HG02870 (cell line): ENCODE measurements at regions not wholly inside any gene's neighbourhood (a gene's known extent, or its start where the extent isn't known, plus 50 kb on each side); places are given as distances from the start of the nearest gene placed in this dataset.
"Not testable (repeated sequence)": the region's sequence is repeated elsewhere in the genome, so short reads cannot be mapped to it uniquely, and the experiment has no call there.

Source experiments
- ATAC-seq: cut with Tn5 transposase; IDR thresholded peaks from one replicate; pipeline ENCODE4 v1.9.1; 2021; ENCODE audit warnings: mild to moderate bottlenecking, moderate library complexity; ENCODE audit not compliant: unreplicated experiment

DNA sequence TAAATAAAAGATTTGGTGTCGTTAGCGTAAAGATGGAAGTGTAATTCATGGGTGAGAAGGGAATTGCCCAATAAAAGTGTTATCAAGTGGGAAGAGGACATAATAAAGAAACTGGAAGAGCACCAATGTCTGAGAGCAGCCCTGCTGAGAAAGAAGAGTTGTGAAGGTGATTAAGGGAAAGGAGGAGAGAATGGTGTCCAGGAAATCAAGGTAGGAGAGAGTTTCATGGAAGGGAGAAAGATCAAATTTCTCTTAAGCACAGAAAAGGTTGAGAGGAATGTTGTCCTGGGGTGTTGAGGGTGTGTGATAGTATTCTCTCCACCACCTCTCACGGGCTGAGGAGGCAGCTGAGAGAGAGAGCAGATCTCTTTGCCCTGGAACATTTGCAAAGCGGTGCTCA is 339.7 kb downstream of the SATB1 start:
- ATAC-seq, result no peak

DNA sequence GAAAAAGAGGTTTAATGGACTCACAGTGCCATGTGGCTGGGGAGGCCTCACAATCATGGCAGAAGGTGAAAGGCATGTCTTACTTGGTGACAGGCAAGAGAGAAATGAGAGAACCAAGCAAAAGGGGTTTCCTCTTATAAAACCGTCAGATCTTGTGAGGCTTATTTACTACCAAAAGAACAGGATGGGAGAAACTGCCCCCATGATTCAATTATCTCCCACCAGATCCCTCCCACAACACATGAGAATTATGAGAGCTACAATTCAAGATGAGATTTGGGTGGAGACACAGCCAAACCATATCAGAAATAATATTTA is 340.8 kb upstream of the TBC1D5 start:
- ATAC-seq, result not testable (repeated sequence)

DNA sequence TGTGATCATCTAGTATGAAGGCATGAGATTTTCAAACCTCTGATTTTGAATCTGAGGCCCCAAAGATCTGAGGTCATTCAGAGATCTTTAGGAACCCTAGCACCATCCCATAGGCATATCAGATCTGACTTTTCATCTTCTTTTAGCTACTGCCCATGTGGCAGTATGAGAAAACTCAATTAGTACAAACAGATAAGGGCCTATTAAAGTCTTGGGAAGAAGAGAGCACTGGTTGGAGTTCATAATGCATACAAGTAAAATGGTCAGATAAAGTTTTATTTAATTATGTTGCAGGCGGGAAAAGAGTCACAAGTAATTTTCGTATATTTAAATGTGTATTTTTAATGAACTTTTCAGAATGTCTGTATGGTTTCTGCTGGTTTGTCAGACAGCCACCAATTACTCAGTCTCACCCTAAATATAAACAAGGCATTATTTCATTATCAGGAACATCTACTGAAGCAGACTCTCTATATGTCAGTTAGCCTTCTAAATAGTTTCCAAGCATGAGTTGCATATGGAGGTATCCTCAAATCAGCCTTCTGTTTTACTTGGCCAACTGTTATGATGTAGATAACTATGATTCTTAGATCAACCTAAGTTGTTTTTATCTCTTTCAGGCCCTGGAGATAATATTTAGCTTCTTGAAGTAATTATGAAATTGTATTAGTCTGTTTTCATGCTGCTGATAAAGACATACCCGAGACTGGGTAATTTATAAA is 340.3 kb upstream of the TBC1D5 start:
- ATAC-seq, result no peak

DNA sequence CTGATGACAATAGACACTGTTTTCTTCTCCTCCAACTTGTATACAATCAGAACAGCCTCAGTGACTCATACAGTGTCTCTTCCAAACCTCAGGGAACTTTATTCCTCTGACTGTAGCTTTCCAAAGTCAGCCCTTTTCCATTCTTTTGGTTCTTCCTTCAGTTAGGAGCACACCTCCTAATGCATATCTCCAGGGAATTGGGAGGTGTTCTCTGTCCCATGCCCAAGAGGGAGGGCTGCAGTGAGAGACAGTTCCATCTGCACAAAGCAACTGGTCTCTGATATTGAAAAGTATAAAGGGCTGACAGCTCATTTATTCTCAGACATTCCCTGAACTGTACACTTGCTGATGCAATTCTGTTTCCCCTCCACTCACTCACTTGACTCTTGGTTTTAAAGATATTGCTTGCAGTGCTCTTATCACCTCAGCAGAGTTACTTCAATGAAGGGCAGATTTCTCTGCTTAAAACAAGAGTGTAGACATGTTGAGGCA is 337.8 kb upstream of the TBC1D5 start:
- ATAC-seq, result no peak

DNA sequence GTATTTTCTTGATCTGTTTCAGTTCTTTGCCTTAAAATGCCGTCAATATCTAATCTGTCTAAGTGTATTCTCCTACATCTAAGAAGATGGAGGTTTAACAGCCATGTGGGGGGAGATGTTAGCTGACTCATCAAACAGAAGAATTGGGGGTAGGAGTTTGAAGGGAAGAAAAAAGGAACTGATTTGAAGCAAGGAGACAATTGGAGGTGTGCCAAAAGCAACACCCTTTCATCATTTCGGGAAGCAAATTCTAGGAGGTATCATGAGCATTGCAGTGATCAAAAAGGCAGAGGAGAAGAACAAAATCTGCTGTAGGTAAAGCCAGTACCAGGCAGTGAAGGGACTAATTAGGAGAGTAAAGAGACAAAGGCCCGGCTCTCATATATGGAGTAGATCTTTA is 337.3 kb upstream of the TBC1D5 start:
- ATAC-seq, result no peak

DNA sequence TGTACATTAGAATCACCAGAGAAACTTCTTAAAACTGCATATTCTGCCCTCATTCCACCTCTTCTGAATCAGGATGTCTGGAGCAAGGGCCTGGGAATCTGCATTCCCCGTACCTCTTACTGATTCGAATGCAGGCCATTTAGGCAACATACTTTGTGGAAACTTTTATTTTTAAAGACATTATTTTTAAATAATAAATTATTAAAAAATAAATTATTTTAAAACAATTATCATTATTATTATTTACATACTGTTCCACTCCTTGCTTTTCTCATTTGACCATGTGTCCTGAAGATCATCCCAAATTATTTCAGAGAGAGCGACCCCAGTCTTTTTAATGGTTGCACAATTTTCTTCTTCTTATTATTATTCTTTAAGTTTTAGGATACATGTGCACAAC is 336.6 kb upstream of the TBC1D5 start:
- no peak for ATAC-seq

DNA sequence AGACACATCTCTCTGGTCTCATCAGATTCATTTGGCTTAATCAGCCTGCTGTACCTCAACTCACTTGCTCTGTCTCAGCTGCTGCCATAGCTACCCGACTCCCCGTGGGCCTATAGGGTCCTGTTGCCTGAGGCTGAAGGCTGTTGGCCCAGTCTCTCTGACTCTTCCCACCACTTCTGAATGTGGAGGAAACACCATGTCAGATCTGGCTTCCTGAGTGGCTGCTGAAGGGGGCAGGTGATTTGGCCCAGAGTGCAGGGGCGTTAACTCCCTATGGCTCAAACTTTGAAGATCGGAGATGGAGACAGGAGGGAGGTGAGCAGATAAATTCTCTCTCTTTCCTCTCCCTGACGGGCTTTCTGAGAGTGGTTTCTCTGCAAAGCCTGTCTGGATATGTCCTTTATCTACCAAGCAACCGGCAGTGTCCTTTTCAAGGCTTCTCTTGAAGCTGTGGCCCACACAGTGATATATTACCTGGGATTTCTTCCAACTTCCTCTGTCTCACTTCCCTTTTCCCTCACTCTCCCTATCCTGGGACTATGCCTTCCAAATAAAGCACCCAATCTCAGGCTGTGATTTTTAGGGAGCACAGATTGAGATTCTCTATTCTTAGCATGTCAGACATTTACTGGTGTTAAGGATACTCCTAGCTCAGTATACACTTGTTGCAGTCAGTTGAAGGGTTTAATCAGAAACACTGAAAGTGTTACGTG is 334.9 kb upstream of the TBC1D5 start:
- ATAC-seq, result no peak

DNA sequence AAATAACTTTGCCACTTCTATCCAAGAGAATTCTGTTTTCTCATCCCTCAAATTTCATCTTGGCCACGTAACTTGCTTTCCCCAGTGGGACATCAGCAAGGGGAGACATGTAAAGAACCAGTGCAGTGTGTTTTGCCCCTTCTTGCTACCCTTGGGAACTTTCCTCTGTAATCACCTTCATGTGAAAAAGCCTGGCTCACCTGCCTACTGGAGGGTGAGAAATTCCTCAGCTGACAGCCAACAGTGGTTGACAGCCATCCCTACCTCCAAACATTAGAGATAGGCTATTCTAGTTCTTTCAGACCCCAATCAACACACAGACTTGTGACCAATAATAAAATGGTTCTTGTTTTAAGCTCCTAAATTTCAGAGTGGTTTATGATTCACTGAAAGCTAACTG is 333.9 kb upstream of the TBC1D5 start:
- ATAC-seq, result no peak

DNA sequence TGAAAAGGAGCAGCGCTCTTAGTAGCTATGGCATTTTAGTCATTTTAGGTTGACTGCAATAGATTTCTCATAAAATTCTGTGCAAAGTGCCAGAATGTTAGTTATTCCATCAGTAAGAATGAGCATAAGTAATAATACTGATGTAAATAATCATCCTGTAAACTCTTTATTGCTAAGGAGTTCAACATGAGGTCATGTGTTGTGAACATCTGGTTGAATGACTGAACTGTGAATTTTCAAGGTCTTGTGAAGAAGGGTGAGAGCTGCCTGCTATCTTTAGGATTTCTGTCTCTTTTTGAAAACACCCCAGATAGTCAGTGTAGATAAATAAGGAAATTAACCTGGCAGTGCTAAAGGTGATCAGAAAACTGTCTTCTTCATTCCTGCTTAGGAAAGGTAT is 333.4 kb upstream of the TBC1D5 start:
- no peak for ATAC-seq

DNA sequence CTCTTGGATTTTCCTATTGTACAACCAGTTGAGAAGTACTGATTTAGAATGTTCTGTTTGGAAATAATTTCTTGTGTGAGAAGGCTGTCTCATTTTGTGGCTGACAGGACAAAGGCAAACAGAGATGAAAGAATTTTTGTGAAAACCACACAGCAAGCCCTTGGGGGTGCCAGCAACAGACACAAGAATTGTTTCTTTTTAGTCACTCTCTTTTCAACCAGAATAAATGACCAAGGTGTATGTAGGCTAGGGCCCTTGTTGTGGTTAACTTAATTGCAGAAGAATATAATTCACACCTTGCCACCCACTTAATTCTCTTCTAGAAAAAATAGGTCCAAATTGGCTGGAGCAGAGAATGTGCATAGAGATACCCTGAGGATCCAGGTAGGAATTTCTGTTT is 329.4 kb upstream of the TBC1D5 start:
- ATAC-seq, result no peak

DNA sequence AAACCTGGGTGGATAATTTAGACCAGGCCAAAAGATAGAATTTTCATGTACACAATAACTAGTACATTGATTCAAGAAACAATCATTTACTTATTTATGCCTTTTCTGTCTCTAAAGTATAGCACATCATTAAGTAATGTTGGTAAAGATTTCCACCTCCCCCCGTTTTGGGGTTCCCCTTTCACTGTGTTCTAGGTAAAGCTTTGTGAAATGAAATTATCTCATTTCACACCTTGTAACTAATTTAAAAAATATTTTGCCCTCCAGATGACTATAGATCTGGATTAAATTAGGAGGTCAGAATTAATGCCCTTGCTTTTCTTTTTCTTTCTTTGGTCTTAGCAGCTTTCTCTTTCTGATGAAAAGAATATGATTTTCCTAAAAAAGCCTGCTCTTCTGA is 328.5 kb upstream of the TBC1D5 start:
- no peak for ATAC-seq

DNA sequence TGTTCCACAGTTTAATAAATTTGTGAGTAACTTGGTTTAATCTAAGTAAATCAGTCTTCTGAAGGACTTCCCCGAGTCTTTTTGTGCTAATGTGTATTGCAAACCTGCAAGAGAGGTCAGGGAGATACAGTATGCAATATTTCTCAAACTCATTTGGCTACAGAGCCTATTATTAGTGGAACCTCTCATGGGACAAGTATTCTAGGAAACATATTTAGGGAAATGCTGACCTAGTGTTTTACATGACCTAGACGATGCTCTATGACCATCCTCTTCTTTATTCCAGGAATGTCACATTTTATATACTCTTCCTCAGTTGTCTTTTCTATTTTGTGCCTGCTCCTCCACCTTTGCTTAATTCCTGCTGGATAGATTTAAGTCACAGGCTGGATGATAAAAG is 327.8 kb upstream of the TBC1D5 start:
- no peak for ATAC-seq

DNA sequence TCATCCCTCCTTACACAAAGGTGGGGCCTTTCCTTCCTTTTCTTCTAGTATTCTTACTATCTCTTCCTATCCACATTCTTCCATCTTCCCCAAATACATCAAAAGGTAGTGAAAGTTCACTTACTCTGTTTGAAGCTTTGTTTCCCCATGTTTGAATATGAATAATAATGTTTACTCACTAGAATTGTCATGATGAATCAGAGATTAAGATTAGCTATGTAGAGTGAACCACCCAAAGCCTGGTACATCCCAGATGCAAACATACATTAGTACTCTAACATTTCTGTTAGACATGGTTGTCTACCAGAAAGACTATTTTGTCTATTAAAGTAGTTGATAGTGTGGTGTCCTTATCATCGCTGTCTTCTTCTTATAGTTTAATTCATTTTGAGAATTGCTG is 327.1 kb upstream of the TBC1D5 start:
- no peak for ATAC-seq

DNA sequence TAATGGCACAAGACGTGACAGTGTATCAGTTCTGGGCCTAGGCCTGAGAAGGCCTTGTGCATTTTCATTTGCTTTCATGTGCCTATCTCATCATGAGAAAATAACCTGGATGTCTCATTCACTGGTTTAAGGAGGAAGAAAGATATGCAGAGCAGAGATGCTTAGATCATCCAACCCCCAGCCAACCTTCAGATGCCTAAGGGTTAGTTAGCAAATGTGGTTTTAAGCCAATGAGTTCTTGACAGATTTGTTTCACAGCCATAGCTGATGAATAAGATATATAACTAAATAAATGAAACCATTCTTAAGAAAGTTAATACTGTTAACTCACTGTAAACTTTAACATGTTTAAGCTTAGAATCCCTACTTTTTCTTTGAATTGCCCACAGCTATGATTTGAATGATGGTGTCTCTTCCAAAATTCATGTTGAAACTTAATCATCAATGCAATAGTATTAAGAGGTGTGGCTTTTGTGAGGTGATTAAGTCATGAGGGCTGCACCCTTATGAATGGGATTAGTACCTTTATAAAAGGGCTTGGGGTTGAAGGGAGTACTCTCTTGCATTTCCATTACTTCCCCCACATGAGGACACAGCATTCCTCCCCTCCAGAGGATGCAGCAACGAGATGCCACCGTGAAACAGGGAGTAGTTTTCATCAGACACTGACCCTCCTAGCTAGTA is 324.6 kb upstream of the TBC1D5 start:
- ATAC-seq, result no peak

DNA sequence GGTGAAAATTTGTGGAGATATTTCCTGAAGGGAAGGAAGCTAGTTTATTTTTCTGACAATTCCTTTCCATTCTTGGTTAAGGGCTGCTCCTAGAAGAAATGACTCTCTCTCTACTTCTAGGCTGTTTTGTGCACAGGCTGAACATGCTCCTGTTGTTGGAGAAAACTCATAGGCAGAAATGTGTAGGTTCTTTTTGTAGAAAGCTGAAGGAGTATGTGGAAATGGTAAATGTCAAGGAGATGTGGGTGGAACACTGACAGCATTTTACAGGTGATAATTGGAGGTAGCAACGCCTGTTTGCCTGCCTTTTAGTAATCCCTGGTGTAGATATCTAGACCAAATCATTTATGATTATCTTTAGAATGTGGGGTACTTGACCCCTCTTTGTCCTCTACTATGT is 322.2 kb upstream of the TBC1D5 start:
- ATAC-seq, result no peak

DNA sequence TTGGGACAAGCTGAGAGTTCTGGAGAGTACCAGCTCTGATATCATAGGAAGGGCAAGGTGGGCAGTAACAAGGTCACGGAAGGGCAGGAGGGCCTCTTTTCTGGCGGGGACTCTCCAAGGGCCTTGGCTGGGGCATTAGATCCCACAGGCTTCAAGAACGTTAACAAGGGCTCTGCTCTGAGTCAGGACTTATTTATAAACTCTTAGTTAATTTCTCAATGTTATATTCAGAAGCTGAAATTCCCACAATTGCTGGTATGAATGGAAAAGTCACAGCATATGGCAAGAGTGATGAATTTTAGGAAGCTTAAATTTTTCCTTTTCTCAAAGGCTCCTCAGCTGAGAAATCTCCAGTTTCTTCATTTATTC is 320.2 kb upstream of the TBC1D5 start:
- no peak for ATAC-seq

DNA sequence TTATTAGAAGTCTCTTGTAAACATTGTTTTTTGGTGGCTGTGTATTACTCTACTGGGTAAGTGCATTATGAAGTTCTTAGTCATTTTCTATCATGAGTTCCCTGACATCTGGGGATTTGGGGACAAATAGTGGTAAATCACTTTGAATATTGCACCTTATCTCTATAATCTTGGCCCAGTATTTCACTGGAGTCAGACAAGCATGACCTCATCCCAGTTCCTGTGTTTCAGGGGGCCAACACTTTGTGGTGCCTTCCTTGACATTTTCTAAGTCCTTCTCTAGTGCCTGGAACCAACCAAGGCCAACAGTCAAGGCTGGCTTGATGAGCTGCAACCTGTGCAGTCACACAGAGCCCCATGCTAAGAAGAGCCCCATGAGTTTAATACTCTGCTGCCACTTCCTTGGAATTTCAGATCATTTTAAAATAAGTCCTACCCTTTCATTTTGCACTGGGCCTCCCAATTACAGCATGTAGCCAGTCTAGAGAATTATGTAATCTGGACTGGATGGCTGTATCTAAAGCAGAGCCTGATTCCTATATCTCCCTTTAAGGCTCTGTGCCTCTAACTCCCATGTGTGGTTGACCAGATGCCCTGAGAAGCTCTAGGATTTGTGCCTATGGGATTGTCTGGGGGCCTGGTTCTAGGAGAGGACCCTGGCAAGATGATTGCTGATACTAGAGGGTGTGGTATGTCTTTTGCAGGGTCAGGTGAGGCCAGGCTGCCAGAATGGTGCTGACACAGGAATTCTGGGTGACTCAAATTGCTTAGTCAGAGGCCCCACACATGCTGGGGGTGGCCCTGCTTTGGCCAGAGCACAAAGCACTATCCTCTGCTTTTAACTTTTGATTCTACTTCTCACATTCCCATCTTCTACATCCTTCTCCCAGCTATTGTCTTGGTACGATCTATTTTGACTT is 319.6 kb upstream of the TBC1D5 start:
- no peak for ATAC-seq

DNA sequence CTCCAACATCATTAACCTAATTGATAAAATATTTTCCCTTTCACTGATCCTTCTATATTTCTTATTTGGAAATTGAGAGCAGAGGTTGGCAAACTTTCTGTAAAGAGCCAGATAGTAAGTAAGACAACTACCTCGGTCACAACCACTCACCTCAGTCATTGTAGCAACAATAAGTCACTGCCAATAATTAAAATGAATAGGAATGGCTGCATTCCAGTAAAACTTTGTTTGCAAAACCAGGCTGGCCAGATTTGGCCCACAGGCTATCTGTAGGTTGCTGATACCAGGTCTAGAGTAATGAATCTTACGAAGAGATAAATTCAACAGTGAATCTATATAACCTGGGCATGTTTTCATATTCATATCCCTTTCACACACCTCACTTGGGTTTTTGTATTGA is 316.2 kb upstream of the TBC1D5 start:
- ATAC-seq, result no peak

DNA sequence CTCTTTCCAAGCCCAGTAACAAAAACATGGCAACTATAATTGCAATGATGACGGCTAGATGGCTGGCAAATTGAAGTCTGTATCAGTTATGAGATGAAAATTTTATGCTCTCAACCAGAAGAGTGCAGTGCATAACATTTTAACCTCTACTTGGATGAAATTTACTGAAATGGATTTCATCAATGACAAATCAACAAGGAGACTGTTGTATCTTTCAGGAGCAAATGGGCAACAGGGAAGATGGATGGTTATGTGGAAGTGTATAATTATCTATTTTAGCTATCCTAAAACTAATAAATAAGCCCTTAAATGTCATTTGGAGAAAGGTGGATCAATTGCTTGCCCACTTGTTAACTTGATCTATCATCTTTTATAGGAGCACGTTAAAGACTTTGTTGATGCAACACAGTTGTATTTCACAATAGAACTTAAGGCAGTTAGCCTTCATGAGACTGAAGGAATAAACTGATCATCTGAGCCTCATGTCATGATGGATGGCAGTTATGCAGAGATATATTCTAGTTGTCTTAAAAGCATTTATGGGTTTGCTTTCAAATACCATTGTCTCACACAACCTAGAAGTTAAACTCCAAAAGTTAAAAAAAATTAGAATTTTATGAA is 315.1 kb upstream of the TBC1D5 start:
- no peak for ATAC-seq

DNA sequence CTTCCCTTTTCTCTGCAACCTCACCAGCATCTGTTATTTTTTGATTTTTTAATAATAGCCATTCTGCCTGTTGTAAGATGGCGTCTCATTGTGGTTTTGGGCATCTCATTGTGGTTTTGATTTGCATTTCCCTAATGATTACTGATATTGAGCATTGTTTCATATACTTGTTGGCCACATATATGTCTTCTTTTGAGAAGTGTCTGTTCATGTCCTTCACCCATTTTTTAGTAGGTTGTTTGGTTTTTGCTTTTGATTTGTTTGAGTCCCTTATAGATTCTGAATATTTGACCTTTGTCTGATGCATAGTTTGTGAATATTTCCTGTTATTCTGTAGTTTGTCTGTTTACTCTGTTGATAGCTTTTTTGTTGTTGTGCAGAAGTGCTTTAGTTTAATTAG is 312.2 kb upstream of the TBC1D5 start:
- no peak for ATAC-seq

DNA sequence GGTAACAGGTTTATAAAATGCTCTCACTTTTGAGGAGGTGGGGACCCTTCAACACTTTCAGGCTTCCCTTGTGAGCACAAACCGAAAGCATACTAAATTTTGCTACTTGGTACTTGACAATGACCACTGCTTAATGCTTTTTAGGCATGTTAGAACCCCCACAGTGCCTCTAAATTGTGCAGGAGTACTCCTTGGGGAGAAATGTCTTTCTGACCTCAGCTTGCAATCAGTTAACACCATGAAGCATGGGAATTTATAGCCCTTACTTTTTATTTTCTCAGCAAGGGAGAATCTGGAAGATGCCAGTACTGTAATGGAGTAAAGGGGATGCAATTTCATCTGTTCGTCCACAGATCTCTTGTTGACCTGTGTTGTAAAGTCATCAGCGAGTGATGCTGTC is 308.9 kb upstream of the TBC1D5 start:
- no peak for ATAC-seq
